WTC11 (cell line): ENCODE measurements at regions not wholly inside any gene's neighbourhood (a gene's known extent, or its start where the extent isn't known, plus 50 kb on each side); places are given as distances from the start of the nearest gene placed in this dataset.

Experiments used
- ATAC-seq: fragments of 200-7000 bp; cut with Tn5 transposase; 2 replicates; pipeline ENCODE4 v1.10.0; 2021; ENCODE audit warnings: mild to moderate bottlenecking, moderate library complexity
- CTCF ChIA-PET: fragments of 300-600 bp; sonication (Branson Sonifier 250); formaldehyde crosslinking; loops from one replicate; lab custom pipeline; 2021; ENCODE audit warnings: antibody characterized with exemption; lab: Charles Lee
- POLR2A ChIA-PET: fragments of 350-600 bp; sonication (Branson Sonifier 250); formaldehyde crosslinking; loops from one replicate; lab custom pipeline; 2021; ENCODE audit warnings: antibody characterized with exemption; lab: Charles Lee
- DNase-seq: peaks from one replicate; pipeline ENCODE4 v3.0.0; 2021; ENCODE audit warnings: low spot score
- H3K27ac Mint-ChIP-seq: 2 replicates; pipeline ENCODE4 v1.8.0; 2021; ENCODE audit warnings: mixed read lengths
- H3K27me3 Mint-ChIP-seq: 2 replicates; pipeline ENCODE4 v1.8.0; 2021; ENCODE audit warnings: low read depth, mild to moderate bottlenecking, moderate library complexity, mixed read lengths
- H3K36me3 Mint-ChIP-seq: 2 replicates; pipeline ENCODE4 v1.8.0; 2021; ENCODE audit warnings: mixed read lengths
- H3K4me1 Mint-ChIP-seq: 2 replicates; pipeline ENCODE4 v1.8.0; 2022; ENCODE audit warnings: mixed read lengths
- H3K4me3 Mint-ChIP-seq: 2 replicates; pipeline ENCODE4 v1.8.0; 2021; ENCODE audit warnings: mild to moderate bottlenecking, moderate library complexity, mixed read lengths
- H3K9me3 Mint-ChIP-seq: 2 replicates; pipeline ENCODE4 v1.8.0; 2021; ENCODE audit warnings: mixed read lengths
- ATF1 ChIP-seq: sonication (generic); formaldehyde crosslinking; IDR thresholded peaks from 2 replicates; pipeline ENCODE4 v1.8.1; 2023; ENCODE audit warnings: mild to moderate bottlenecking, moderate library complexity, missing genetic modification reagents
- ATF2 ChIP-seq: sonication (generic); formaldehyde crosslinking; IDR thresholded peaks from 2 replicates; pipeline ENCODE4 v1.8.1; 2022; ENCODE audit warnings: low read depth, missing genetic modification reagents, borderline replicate concordance
- CREM ChIP-seq: sonication (generic); formaldehyde crosslinking; IDR thresholded peaks from 2 replicates; pipeline ENCODE4 v1.8.1; 2022; ENCODE audit warnings: mild to moderate bottlenecking, missing genetic modification reagents, moderate library complexity
- CTCF ChIP-seq: fragments of 200-600 bp; IDR thresholded peaks from 2 replicates; pipeline ENCODE4 v1.8.0; 2022; ENCODE audit warnings: antibody characterized with exemption
- E2F1 ChIP-seq: sonication (generic); formaldehyde crosslinking; IDR thresholded peaks from 2 replicates; pipeline ENCODE4 v1.8.0; 2022; ENCODE audit warnings: mild to moderate bottlenecking, missing genetic modification reagents
- E2F5 ChIP-seq: sonication (generic); formaldehyde crosslinking; IDR thresholded peaks from 2 replicates; pipeline ENCODE4 v1.8.1; 2022; ENCODE audit warnings: mild to moderate bottlenecking, moderate library complexity, missing genetic modification reagents
- ETV6 ChIP-seq: sonication (generic); formaldehyde crosslinking; IDR thresholded peaks from 2 replicates; pipeline ENCODE4 v1.8.1; 2022; ENCODE audit warnings: mild to moderate bottlenecking, missing genetic modification reagents
- FOXK1 ChIP-seq: sonication (generic); formaldehyde crosslinking; IDR thresholded peaks from 2 replicates; pipeline ENCODE4 v1.8.0; 2022; ENCODE audit warnings: mild to moderate bottlenecking, moderate library complexity, missing genetic modification reagents
- IRF1 ChIP-seq: sonication (generic); formaldehyde crosslinking; IDR thresholded peaks from 2 replicates; pipeline ENCODE4 v1.8.0; 2023; ENCODE audit warnings: missing genetic modification reagents
- STAT6 ChIP-seq: sonication (generic); formaldehyde crosslinking; conservative IDR thresholded peaks from 2 replicates; pipeline ENCODE4 v1.8.1; 2023; ENCODE audit warnings: mild to moderate bottlenecking, low read depth, missing genetic modification reagents, moderate library complexity
- TEAD1 ChIP-seq: sonication (generic); formaldehyde crosslinking; IDR thresholded peaks from 2 replicates; pipeline ENCODE4 v1.8.0; 2022; ENCODE audit warnings: mild to moderate bottlenecking, missing genetic modification reagents
- TEAD4 ChIP-seq: sonication (generic); formaldehyde crosslinking; IDR thresholded peaks from 2 replicates; pipeline ENCODE4 v1.8.0; 2022; ENCODE audit warnings: mild to moderate bottlenecking, missing genetic modification reagents
- ZNF219 ChIP-seq: sonication (generic); formaldehyde crosslinking; IDR thresholded peaks from 2 replicates; pipeline ENCODE4 v1.8.0; 2023; ENCODE audit warnings: missing genetic modification reagents, mild to moderate bottlenecking, borderline replicate concordance
- ZNF512 ChIP-seq: sonication (generic); formaldehyde crosslinking; IDR thresholded peaks from 2 replicates; pipeline ENCODE4 v1.8.1; 2022; ENCODE audit warnings: missing genetic modification reagents, borderline replicate concordance

- TF ChIP-seq ETV6 (CRISPR knock-in tag) (no peak), E2F5 (CRISPR knock-in tag) (no peak), E2F1 (no peak), ATF1 (CRISPR knock-in tag) (no peak), FOXK1 (no peak), ZNF219 (CRISPR knock-in tag) (no peak), CREM (CRISPR knock-in tag) (no peak), STAT6 (CRISPR knock-in tag) (no peak), ZNF512 (CRISPR knock-in tag) (no peak)
Measured at GRCh38 chr20:56953048-56953586, 313.3 kb downstream of the BMP7 start (continued).

GRCh38 chr20:56954797-56955196 is 311.6 kb downstream of the BMP7 start:
- peaks cover 56% of the 10 kb centered on the region for H3K4me1 Mint-ChIP-seq
- CTCF ChIA-PET = interaction anchor here (1.8 to 2.4 kb wide), 3 partner anchors 19 to 325 kb away, joined by 8 to 12 read pairs (median 9); no protein-coding TSS in a partner anchor
- POLR2A ChIA-PET = no interaction called here
- ATAC-seq = no peak
- DNase-seq = no peak
- H3K27ac Mint-ChIP-seq = no peak overlapping the region
- no peak overlapping the region for H3K4me3 Mint-ChIP-seq
- H3K27me3 Mint-ChIP-seq = peaks cover 5% of the 10 kb centered on the region; the same call in 1 of the 2 replicates
- no peaks in the 10 kb centered on the region for H3K9me3 Mint-ChIP-seq
- TF ChIP-seq IRF1 (no peak), ATF2 (CRISPR knock-in tag) (no peak)
- H3K36me3 Mint-ChIP-seq = no peaks in the 10 kb centered on the region

GRCh38 chr20:56955680-56956079 is 310.8 kb downstream of the BMP7 start:
- H3K4me3 Mint-ChIP-seq = no peak overlapping the region
- no peaks in the 10 kb centered on the region for H3K36me3 Mint-ChIP-seq
- peaks cover 5% of the 10 kb centered on the region; the same call in 1 of the 2 replicates for H3K27me3 Mint-ChIP-seq
- H3K9me3 Mint-ChIP-seq = no peaks in the 10 kb centered on the region
- CTCF ChIA-PET = interaction anchor here (1.8 to 2.4 kb wide), 3 partner anchors 18 to 326 kb away, joined by 8 to 12 read pairs (median 9); no protein-coding TSS in a partner anchor
- TF ChIP-seq CTCF (no peak), TEAD1 (no peak), E2F5 (CRISPR knock-in tag) (no peak), TEAD4 (no peak)
- DNase-seq = no peak
- no peak for ATAC-seq
- peaks cover 54% of the 10 kb centered on the region for H3K4me1 Mint-ChIP-seq
- no peak overlapping the region; the same call in 1 of the 2 replicates for H3K27ac Mint-ChIP-seq
- POLR2A ChIA-PET = no interaction called here
